ENCODE measurements at regions not wholly inside any gene's neighbourhood (a gene's known extent, or its start where the extent isn't known, plus 50 kb on each side); places are given as distances from the start of the nearest gene placed in this dataset.
"Not testable (repeated sequence)": the region's sequence is repeated elsewhere in the genome, so short reads cannot be mapped to it uniquely, and the experiment has no call there.

DNA sequence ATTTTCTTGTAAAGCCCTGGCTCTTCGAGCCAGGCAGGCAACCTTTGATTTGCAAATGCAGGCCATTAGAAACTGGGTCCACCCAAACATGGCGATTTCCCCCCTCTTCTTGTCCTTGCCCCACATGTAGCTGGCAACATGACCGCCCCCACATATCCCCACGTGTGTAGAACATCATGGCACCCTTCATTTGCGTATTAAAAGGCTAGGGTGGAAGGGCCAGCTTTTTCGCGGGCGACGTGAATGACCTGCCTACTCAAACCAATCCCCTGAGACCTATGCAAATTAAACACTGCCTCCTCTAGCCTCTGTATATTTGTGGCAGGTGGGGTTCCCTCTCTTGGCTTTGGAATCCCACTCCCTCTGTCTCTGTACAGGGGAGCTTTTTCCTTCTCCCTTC lies 107.0 kb upstream of the CLINT1 start:
- TF ChIP-seq, protein P1, sequence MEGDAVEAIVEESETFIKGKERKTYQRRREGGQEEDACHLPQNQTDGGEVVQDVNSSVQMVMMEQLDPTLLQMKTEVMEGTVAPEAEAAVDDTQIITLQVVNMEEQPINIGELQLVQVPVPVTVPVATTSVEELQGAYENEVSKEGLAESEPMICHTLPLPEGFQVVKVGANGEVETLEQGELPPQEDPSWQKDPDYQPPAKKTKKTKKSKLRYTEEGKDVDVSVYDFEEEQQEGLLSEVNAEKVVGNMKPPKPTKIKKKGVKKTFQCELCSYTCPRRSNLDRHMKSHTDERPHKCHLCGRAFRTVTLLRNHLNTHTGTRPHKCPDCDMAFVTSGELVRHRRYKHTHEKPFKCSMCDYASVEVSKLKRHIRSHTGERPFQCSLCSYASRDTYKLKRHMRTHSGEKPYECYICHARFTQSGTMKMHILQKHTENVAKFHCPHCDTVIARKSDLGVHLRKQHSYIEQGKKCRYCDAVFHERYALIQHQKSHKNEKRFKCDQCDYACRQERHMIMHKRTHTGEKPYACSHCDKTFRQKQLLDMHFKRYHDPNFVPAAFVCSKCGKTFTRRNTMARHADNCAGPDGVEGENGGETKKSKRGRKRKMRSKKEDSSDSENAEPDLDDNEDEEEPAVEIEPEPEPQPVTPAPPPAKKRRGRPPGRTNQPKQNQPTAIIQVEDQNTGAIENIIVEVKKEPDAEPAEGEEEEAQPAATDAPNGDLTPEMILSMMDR (IDR thresholded peaks at IDR 0.05; ENCODE audit: borderline replicate concordance) = no peak
- H3K27ac ChIP-seq (replicated peaks) = no peak overlapping the region
- H3K36me3 ChIP-seq = no peaks in the 10 kb centered on the region
- DNase-seq = no peak
- no peaks in the 10 kb centered on the region for H3K27me3 ChIP-seq (ENCODE audit: low read depth)
- no peaks in the 10 kb centered on the region for H3K4me1 ChIP-seq
- no peak overlapping the region for H3K4me3 ChIP-seq
- intact Hi-C loops (cut with micrococcal nuclease) = no loop called here
- H3K9me3 ChIP-seq (replicated peaks) = no peaks in the 10 kb centered on the region

DNA sequence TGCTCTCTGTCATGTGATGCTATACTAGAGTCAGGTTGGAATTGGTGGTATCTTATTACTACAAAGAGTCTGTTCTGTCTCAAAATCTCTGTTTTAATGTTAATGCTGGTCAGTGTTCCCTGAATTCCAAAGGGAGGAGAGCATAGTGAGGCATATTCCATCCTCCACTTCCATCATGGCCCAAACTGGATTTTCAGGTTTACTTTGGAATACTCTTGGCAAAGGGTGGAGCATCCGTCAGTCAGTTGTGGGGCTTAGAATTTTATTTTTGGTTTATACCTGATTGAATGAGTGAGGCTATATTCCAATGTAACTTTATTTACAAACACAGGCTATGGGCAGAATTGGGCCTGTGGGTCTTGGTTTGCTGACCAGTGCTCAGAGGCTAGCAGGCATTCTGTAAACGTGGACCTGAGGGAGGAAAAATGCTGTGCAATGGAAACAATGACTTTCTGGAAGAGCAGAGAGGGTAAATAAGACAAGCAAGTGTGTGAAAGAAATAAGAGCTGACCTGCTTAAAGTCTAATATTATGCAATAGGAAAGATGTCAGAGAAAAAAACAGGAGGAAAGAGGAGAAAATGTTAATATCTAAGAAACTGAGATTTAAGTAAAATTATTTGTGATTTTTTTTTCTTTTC lies 106.2 kb upstream of the CLINT1 start:
- TF ChIP-seq, protein P1 (IDR thresholded peaks at IDR 0.05; ENCODE audit: borderline replicate concordance) = no peak
- Histone ChIP-seq H3K27ac (replicated peaks) (no peak overlapping the region), H3K9me3 (replicated peaks) (no peaks in the 10 kb centered on the region), H3K36me3 (no peaks in the 10 kb centered on the region), H3K4me1 (no peaks in the 10 kb centered on the region), H3K27me3 (ENCODE audit: low read depth) (no peaks in the 10 kb centered on the region), H3K4me3 (no peak overlapping the region)
- DNase-seq = no peak
- intact Hi-C loops (cut with micrococcal nuclease) = no loop called here

DNA sequence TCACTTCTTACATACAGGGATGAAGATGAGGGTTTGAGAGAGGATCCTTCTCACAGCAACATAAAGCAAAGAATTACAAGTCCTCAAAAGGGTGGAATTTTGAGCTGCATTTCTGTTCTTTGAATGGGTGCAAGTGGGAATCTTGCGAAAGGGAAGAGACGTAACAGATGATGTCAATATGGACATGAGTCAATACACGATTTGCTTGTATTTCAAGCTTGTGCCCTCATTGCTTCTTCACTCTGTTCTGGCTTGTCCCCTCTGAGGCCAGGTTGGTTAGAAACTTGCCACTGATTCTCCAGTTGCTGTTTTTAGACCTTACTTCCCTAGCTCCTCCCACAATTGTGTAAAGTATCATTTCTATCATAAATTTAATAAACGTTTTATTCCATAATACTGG lies 104.8 kb upstream of the CLINT1 start:
- TF ChIP-seq, protein P1 (IDR thresholded peaks at IDR 0.05; ENCODE audit: borderline replicate concordance) = no peak
- no peak for DNase-seq
- Histone ChIP-seq H3K27ac (replicated peaks) (no peak overlapping the region), H3K9me3 (replicated peaks) (no peaks in the 10 kb centered on the region), H3K4me3 (no peak overlapping the region), H3K27me3 (ENCODE audit: low read depth) (no peaks in the 10 kb centered on the region), H3K4me1 (no peaks in the 10 kb centered on the region), H3K36me3 (no peaks in the 10 kb centered on the region)
- intact Hi-C loops (cut with micrococcal nuclease) = no loop called here

DNA sequence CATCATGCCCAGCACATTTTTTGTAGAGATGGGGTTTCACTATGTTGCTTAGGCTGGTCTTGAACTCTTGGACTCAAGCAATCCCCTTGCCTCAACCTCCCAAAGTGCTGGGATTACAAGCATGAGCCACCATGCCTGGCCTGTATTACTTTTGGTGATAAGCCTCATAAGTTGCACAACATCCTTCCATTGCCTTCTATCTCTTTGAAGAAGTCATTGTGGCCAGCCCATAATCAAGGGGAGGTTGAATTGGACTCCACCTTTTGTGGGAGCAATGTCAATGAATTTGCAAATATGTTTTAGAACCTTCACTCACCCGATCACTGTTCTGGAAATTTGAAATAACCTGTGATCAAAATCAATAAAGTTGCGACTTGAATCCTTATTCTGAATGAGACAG lies 104.3 kb upstream of the CLINT1 start:
- Histone ChIP-seq H3K36me3 (no peaks in the 10 kb centered on the region), H3K4me1 (no peaks in the 10 kb centered on the region), H3K27me3 (ENCODE audit: low read depth) (no peaks in the 10 kb centered on the region), H3K4me3 (no peak overlapping the region), H3K27ac (replicated peaks) (no peak overlapping the region), H3K9me3 (replicated peaks) (no peaks in the 10 kb centered on the region)
- DNase-seq = no peak
- intact Hi-C loops (cut with micrococcal nuclease) = no loop called here
- TF ChIP-seq, protein P1 (IDR thresholded peaks at IDR 0.05; ENCODE audit: borderline replicate concordance) = no peak

DNA sequence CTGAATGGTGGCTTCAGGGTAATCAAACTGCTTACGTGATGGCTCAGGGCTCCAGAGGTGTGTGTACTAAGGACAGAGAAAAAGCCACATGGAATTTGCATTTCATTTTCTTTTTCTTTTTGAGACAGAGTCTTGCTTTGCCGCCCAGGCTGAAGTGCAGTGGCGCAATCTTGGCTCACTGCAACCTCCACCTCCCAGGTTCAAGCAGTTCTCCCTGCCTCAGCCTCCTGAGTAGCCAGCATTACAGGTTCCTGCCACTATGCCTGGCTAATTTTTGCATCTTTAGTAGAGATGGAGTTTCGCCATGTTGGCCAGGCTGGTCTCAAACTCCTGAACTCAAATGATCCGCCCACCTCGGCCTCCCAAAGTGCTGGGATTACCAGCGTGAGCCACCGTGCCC lies 103.7 kb upstream of the CLINT1 start:
- H3K4me3 ChIP-seq; H3K27me3 ChIP-seq (ENCODE audit: low read depth); H3K4me1 ChIP-seq; intact Hi-C loops (cut with micrococcal nuclease); H3K9me3 ChIP-seq (replicated peaks); H3K36me3 ChIP-seq; DNase-seq; H3K27ac ChIP-seq (replicated peaks): not testable (repeated sequence)

DNA sequence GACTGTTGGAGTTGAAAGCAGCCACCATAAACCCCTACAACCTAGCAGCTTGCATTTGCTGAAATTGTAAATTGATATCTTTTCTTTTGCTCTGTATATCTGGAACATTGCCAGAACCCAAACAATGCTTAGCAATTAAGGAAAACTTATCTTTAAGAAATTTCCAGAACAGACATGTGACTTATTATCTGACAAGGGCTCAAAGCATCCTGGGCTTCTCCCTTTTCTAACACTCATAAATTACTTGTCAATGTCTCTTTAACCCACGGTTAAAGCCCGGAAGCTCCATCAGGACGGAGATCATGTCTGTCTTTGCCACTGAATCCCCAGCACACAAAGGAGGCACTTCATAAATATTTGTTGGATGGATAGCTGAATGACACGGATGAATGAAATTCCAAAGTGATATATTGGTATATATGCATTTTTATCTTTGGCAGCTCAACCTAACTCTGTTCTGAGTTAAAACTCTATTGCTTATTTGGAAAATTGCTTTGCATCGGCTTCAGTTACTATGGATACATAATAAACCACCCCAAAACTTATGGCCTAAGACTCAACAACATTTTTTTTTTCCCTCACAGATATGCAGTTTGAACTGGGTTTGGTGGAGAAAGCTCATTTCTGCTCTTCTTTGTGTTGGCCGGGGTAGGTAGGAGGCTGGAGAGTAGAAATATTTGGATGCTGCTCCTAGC lies 103.1 kb upstream of the CLINT1 start:
- no peaks in the 10 kb centered on the region for H3K36me3 ChIP-seq
- H3K9me3 ChIP-seq (replicated peaks) = no peaks in the 10 kb centered on the region
- TF ChIP-seq, protein P1 (IDR thresholded peaks at IDR 0.05; ENCODE audit: borderline replicate concordance) = no peak
- no peak overlapping the region for H3K4me3 ChIP-seq
- intact Hi-C loops (cut with micrococcal nuclease) = no loop called here
- no peak for DNase-seq
- H3K27ac ChIP-seq (replicated peaks) = no peak overlapping the region
- no peaks in the 10 kb centered on the region for H3K27me3 ChIP-seq (ENCODE audit: low read depth)
- no peaks in the 10 kb centered on the region for H3K4me1 ChIP-seq

Data from left ventricle myocardium inferior (tissue), 1 donor.